Esophagus muscularis mucosa (tissue), 4 donors: ENCODE measurements at regions not wholly inside any gene's neighbourhood (a gene's known extent, or its start where the extent isn't known, plus 50 kb on each side); places are given as distances from the start of the nearest gene placed in this dataset.

ENCODE experiments used
- DNase-seq: peaks from one replicate; pipeline ENCODE4 v3.0.0-alpha.2; 2017; ENCODE audit errors: extremely low spot score
- H3K27ac ChIP-seq, 4 donors: fragments of 200-600 bp; sonication (generic); replicated peaks in 1 of 4; 1 replicate in 3 of 4; 2 replicates in 1 of 4; pipeline ENCODE4 v1.5.1; 2016 to 2019; ENCODE audit warnings: mild to moderate bottlenecking in 1 of 4
- H3K27me3 ChIP-seq, 4 donors: fragments of 200-600 bp; sonication (generic); one replicate each; pipeline versions ENCODE4 v1.5.1 to v1.6.0; 2016 to 2019
- H3K36me3 ChIP-seq, 4 donors: fragments of 200-600 bp; sonication (generic); one replicate each; pipeline ENCODE4 v1.5.1; 2016 to 2019
- H3K4me1 ChIP-seq, 4 donors: fragments of 200-600 bp; sonication (generic); one replicate each; pipeline ENCODE4 v1.5.1; 2016 to 2019
- H3K4me3 ChIP-seq, 4 donors: fragments of 200-600 bp; sonication (generic); 1 replicate in 2 of 4; 2 replicates in 2 of 4; pipeline ENCODE4 v1.5.1; 2016 to 2019; ENCODE audit warnings: mild to moderate bottlenecking in 4 of 4, moderate library complexity in 1 of 4
- H3K9me3 ChIP-seq, 4 donors: fragments of 200-600 bp; sonication (generic); 1 replicate in 3 of 4; 2 replicates in 1 of 4; pipeline ENCODE4 v1.5.1; 2016 to 2019
- EP300 ChIP-seq: sonication (generic); formaldehyde crosslinking; IDR thresholded peaks from one replicate; pipeline ENCODE4 v1.6.1; 2017; ENCODE audit warnings: antibody characterized with exemption
- POLR2A ChIP-seq: fragments of 450-650 bp; IDR thresholded peaks from one replicate; pipeline ENCODE4 v1.6.1; 2017; ENCODE audit warnings: antibody characterized with exemption, moderate library complexity, mild to moderate bottlenecking, low read depth
- POLR2AphosphoS5 ChIP-seq, 2 donors: sonication (generic); formaldehyde crosslinking; IDR thresholded peaks; one replicate each; pipeline ENCODE4 v1.6.1; 2017; ENCODE audit warnings: antibody characterized with exemption in 2 of 2
- WGBS: methylation state at CpG from one replicate; pipeline ENCODE4 v1.1.5; 2018; 5-methylcytosine and 5-hydroxymethylcytosine counted together
- intact Hi-C: fragments of 100-400 bp; cut with DNase I; formaldehyde crosslinking; loops from one replicate; pipeline ENCODE4 v1.15.1; 2023
- TF ChIP-seq, protein P1 (sequence below), 3 experiments: fragments of 200-600 bp in 2 of 3; fragments of 450-650 bp in 1 of 3; sonication (generic) in 2 of 3; IDR thresholded peaks; one replicate each; pipeline ENCODE4 v1.5.1; 2017 to 2019; ENCODE audit warnings: antibody characterized with exemption in 3 of 3, mild to moderate bottlenecking in 2 of 3, moderate library complexity in 1 of 3

DNA sequence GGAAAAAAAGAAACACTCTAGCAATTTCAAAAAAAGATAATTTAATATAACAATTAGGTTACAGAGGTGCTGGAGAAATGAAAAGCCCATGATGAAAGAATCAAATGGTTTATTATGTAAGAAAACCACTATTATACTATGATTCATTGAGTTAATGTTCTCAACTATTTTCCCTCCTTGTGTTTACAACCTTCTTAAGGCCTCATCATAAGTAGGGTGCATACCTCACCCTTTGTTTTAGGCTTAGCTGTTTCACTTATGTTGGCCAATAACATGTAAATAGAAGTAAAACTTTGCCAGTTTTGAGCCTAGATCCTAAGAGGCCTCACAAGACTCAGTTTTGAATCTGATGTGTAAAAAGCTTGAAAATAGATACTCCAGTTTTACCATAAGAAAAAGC is 418.3 kb upstream of the DDX18 start:
- no peak for DNase-seq
- no peaks in the 10 kb centered on the region for H3K9me3 ChIP-seq
- TF ChIP-seq POLR2A (no peak), EP300 (no peak), POLR2AphosphoS5 (IDR thresholded peaks at IDR 0.05) (no peak)
- TF ChIP-seq, protein P1, sequence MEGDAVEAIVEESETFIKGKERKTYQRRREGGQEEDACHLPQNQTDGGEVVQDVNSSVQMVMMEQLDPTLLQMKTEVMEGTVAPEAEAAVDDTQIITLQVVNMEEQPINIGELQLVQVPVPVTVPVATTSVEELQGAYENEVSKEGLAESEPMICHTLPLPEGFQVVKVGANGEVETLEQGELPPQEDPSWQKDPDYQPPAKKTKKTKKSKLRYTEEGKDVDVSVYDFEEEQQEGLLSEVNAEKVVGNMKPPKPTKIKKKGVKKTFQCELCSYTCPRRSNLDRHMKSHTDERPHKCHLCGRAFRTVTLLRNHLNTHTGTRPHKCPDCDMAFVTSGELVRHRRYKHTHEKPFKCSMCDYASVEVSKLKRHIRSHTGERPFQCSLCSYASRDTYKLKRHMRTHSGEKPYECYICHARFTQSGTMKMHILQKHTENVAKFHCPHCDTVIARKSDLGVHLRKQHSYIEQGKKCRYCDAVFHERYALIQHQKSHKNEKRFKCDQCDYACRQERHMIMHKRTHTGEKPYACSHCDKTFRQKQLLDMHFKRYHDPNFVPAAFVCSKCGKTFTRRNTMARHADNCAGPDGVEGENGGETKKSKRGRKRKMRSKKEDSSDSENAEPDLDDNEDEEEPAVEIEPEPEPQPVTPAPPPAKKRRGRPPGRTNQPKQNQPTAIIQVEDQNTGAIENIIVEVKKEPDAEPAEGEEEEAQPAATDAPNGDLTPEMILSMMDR (IDR thresholded peaks at IDR 0.05), result no peak
- intact Hi-C loops, result no loop called here
- no peak overlapping the region for H3K27ac ChIP-seq
- no peaks in the 10 kb centered on the region for H3K36me3 ChIP-seq
- H3K4me3 ChIP-seq, result no peak overlapping the region
- H3K27me3 ChIP-seq, result no peaks in the 10 kb centered on the region
- no peaks in the 10 kb centered on the region for H3K4me1 ChIP-seq

DNA sequence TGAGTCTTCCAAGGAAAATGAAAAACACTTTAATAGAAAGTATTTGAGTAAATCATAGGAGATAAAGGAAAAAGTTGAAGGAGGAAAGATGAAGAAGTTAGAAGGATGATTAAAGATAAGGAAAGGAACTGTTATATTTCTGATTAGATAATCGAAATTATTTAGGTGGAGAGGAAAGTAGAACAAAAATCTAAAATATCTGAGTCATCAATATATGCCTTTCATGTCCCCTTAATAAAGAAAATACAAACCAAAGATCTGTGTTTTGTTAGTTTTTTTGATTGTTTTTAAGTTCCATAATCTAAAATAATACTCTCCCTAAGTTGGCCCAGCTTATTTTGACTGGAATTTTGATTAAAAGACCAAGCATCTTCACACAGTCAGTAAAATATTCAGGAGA is 412.9 kb upstream of the DDX18 start:
- H3K4me3 ChIP-seq, result no peak overlapping the region
- H3K36me3 ChIP-seq, result no peaks in the 10 kb centered on the region
- H3K27me3 ChIP-seq, result no peaks in the 10 kb centered on the region
- no peak for TF ChIP-seq EP300
- TF ChIP-seq, protein P1 (IDR thresholded peaks at IDR 0.05), result no peak
- intact Hi-C loops, result no loop called here
- no peaks in the 10 kb centered on the region for H3K4me1 ChIP-seq
- H3K27ac ChIP-seq, result no peak overlapping the region
- H3K9me3 ChIP-seq, result no peaks in the 10 kb centered on the region
- DNase-seq, result no peak
- 71% methylated on average over 1 of the region's 1 CpG for WGBS

DNA sequence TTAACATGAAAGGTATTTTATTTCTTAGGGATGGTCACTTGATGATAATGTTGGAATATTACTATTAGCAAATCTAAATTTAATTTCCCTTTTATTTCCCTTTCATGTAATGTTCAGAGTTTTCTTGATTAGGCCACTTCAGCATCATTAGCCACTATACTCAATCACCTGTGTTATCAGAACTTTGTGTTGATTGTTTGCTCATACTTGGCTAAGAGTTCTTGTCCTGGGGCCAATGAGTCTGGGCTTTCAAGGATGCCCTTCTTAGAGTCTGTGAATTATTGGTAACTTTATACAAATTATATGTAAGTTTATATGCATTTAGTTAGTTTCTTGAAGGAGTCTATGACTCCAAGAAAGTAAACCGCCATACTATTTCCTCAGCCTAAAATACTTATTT is 408.0 kb upstream of the DDX18 start:
- no peak for TF ChIP-seq POLR2A
- TF ChIP-seq, protein P1 (IDR thresholded peaks at IDR 0.05), result no peak
- TF ChIP-seq EP300, result no peak
- no peak for TF ChIP-seq POLR2AphosphoS5 (IDR thresholded peaks at IDR 0.05)
- intact Hi-C loops, result no loop called here
- 97% methylated on average over 1 of the region's 1 CpG for WGBS
- Histone ChIP-seq H3K27me3 (no peaks in the 10 kb centered on the region), H3K36me3 (no peaks in the 10 kb centered on the region), H3K4me3 (no peak overlapping the region), H3K9me3 (no peaks in the 10 kb centered on the region), H3K27ac (no peak overlapping the region), H3K4me1 (no peaks in the 10 kb centered on the region)
- no peak for DNase-seq

DNA sequence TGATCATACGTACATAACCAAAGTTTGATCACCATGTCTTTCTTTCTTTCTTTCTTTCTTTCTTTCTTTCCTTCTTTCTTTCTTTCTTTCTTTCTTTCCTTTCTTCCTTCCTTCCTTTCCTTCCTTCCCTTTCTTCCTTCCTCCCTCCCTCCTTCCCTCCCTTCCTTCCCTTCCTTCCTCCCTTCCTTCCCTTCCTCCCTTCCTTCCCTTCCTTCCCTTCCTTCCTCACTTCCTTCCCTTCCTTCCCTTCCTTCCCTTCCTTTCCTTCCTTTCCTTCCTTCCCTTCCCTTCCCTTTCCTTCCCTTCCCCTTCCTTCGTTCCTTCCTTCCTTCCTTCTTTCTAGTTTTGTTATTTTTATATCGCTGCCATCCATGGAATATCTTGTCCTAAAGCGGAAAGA is 406.7 kb upstream of the DDX18 start:
- intact Hi-C loops, result no loop called here
- Histone ChIP-seq H3K36me3 (no peaks in the 10 kb centered on the region), H3K4me3 (no peak overlapping the region), H3K27me3 (no peaks in the 10 kb centered on the region), H3K4me1 (no peaks in the 10 kb centered on the region), H3K9me3 (no peaks in the 10 kb centered on the region), H3K27ac (no peak overlapping the region)
- TF ChIP-seq, protein P1 (IDR thresholded peaks at IDR 0.05), result no peak
- TF ChIP-seq EP300 (no peak), POLR2A (no peak), POLR2AphosphoS5 (IDR thresholded peaks at IDR 0.05) (no peak)
- WGBS, result 85% methylated on average over 4 of the region's 4 CpGs
- no peak for DNase-seq

DNA sequence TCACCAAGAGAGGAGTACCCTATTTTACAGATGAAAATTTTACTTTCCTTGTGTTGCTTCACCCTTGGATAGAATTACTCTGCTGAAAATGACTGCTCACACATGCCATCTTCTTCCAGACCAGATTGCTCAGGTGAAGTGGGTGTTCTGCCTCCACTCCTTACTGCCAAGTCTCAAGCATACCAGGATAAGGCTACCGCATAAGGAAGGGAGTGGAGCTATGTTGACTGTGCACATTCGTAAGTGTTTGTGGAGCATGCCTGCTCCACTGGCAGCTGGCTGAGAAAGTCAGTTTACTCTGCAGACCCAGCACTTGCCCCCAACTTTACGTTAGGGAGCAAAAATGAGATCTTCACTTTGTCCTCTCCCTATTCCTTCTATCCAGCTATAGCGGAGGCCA is 405.0 kb upstream of the DDX18 start:
- 89% methylated on average over 3 of the region's 4 CpGs for WGBS

More for the DNA sequence above, 405.0 kb upstream of the DDX18 start:
- Histone ChIP-seq H3K4me1 (no peaks in the 10 kb centered on the region), H3K9me3 (no peaks in the 10 kb centered on the region), H3K27ac (no peak overlapping the region), H3K4me3 (no peak overlapping the region), H3K27me3 (no peaks in the 10 kb centered on the region), H3K36me3 (no peaks in the 10 kb centered on the region)
- DNase-seq, result no peak
- intact Hi-C loops, result no loop called here
- TF ChIP-seq POLR2A (no peak), EP300 (no peak), POLR2AphosphoS5 (IDR thresholded peaks at IDR 0.05) (no peak)
- TF ChIP-seq, protein P1 (IDR thresholded peaks at IDR 0.05), result no peak
